ENCODE measurements at regions not wholly inside any gene's neighbourhood (a gene's known extent, or its start where the extent isn't known, plus 50 kb on each side); places are given as distances from the start of the nearest gene placed in this dataset.

- DNase-seq (ENCODE audit: low spot score) (no peak), ATAC-seq (ENCODE audit: low FRiP score) (no peak)
- TF ChIP-seq, protein P1, sequence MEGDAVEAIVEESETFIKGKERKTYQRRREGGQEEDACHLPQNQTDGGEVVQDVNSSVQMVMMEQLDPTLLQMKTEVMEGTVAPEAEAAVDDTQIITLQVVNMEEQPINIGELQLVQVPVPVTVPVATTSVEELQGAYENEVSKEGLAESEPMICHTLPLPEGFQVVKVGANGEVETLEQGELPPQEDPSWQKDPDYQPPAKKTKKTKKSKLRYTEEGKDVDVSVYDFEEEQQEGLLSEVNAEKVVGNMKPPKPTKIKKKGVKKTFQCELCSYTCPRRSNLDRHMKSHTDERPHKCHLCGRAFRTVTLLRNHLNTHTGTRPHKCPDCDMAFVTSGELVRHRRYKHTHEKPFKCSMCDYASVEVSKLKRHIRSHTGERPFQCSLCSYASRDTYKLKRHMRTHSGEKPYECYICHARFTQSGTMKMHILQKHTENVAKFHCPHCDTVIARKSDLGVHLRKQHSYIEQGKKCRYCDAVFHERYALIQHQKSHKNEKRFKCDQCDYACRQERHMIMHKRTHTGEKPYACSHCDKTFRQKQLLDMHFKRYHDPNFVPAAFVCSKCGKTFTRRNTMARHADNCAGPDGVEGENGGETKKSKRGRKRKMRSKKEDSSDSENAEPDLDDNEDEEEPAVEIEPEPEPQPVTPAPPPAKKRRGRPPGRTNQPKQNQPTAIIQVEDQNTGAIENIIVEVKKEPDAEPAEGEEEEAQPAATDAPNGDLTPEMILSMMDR (IDR thresholded peaks at IDR 0.05) = no peak
These were observed 168.3 kb upstream of the HS3ST1 start for GRCh38 chr4:11596989-11597388.

- TF ChIP-seq, protein P1 (IDR thresholded peaks at IDR 0.05) = no peak
- ATAC-seq (ENCODE audit: low FRiP score) (no peak), DNase-seq (ENCODE audit: low spot score) (no peak)
These were observed 165.0 kb upstream of the HS3ST1 start for GRCh38 chr4:11593576-11594116.

DNA sequence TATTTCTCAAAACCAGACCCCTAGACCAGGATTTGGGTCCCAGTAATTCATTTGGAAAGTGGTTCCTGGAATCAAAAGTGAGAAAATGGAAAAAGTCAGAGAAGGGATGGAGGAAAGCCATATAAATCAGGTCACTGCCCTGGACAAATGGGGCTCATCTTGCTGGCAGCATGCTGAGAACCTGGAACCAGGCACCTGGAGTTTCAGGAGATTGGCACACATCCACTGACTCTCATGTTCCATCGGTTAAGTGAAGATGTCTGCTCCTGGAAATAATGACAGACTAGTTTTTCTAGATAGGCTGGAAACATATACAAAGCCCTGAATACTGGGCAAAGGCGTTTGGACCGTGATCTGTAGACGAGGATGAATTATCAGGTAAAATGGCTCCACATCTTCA lies 163.6 kb upstream of the HS3ST1 start:
- no peak for ATAC-seq (ENCODE audit: low FRiP score)
- TF ChIP-seq, protein P1 (IDR thresholded peaks at IDR 0.05) = no peak

GRCh38 chr4:11590132-11590531 lies 161.4 kb upstream of the HS3ST1 start:
- TF ChIP-seq, protein P1 (IDR thresholded peaks at IDR 0.05) = no peak
- DNase-seq (ENCODE audit: low spot score) = no peak
- ATAC-seq (ENCODE audit: low FRiP score) = no peak

More for the DNA sequence above, 163.6 kb upstream of the HS3ST1 start:
- no peak for DNase-seq (ENCODE audit: low spot score)

- DNase-seq (ENCODE audit: low spot score) (no peak), ATAC-seq (ENCODE audit: low FRiP score) (no peak)
- TF ChIP-seq, protein P1 (IDR thresholded peaks at IDR 0.05) = no peak
These were observed 161.0 kb upstream of the HS3ST1 start for GRCh38 chr4:11589676-11590075.

DNA sequence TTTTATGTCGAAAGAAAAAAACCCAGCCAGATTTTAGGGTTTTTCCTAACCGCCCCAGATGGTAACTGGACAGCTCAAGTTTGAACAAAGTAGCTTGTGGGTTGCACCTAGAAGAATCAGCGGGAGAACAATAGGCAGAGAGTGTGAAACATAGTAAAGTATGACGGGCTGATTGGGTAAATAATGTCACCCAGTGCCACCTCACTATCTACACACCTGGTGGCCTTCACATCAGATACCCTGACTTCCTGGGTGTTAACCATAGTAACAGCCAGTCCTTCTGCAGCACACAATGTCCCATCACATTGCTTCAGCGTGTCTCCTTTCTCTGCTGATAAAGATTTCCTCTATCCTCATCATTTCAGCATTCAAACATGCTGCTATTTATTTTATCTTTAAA lies 159.1 kb upstream of the HS3ST1 start:
- TF ChIP-seq, protein P1 (IDR thresholded peaks at IDR 0.05) = no peak
- DNase-seq (ENCODE audit: low spot score) (no peak), ATAC-seq (ENCODE audit: low FRiP score) (no peak)

DNA sequence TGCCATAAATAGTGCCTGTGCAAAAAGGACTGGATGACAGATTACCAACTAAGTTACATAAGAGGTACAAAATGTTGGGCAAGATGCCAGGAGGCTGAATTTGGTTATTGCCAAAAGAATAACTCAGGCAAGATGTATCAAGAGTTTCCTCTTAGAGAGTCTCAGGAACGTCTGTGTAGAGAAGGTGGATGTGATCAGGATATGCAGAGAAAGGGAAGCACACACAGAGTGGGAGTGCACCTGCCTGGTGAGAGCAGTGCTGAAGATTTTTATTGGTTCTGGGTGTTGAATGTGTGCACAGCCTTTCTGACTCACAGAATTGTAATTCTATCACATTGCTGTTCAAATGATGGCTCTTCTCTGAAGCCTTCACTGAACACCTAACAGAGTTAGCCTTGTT lies 156.8 kb upstream of the HS3ST1 start:
- ATAC-seq (ENCODE audit: low FRiP score) (no peak), DNase-seq (ENCODE audit: low spot score) (no peak)
- TF ChIP-seq, protein P1 (IDR thresholded peaks at IDR 0.05) = no peak
